Keratinocyte (primary cell): ENCODE measurements at regions not wholly inside any gene's neighbourhood (a gene's known extent, or its start where the extent isn't known, plus 50 kb on each side); places are given as distances from the start of the nearest gene placed in this dataset.
A peak's percentile ranks its signal among the peaks of the same experiment; 100 is the strongest.

ENCODE experiments used
- DNase-seq: peaks from one replicate; pipeline ENCODE4 v3.0.0-alpha.2; 2011; ENCODE audit warnings: low read depth, missing footprints, low spot score
- FAIRE-seq: peaks from 2 replicates; lab custom pipeline; 2011; peaks lifted over from hg19 to GRCh38; lab: Jason Lieb, UNC
- H2AFZ ChIP-seq: 2 replicates; pipeline ENCODE4 v1.6.0; 2012; ENCODE audit warnings: low read length, control low read depth, inconsistent platforms; ENCODE audit not compliant: control insufficient read depth
- H3K27ac ChIP-seq: 2 replicates; pipeline ENCODE4 v1.5.1; 2011; ENCODE audit warnings: low read length; ENCODE audit not compliant: control insufficient read depth, insufficient read depth
- H3K27me3 ChIP-seq: 3 replicates; pipeline ENCODE4 v1.6.0; 2011; ENCODE audit warnings: low read length; ENCODE audit not compliant: control insufficient read depth, insufficient read depth; ENCODE audit errors: extremely low read depth
- H3K36me3 ChIP-seq, 2 experiments: 2 replicates in 1 of 2; 3 replicates in 1 of 2; pipeline ENCODE4 v1.5.1; 2011; ENCODE audit warnings: low read length in 2 of 2, mild to moderate bottlenecking in 1 of 2; ENCODE audit not compliant: control insufficient read depth in 2 of 2, insufficient read depth in 2 of 2; ENCODE audit errors: extremely low read depth in 1 of 2
- H3K4me1 ChIP-seq: 3 replicates; pipeline ENCODE4 v1.5.1; 2011; ENCODE audit warnings: low read length; ENCODE audit not compliant: control insufficient read depth, insufficient read depth; ENCODE audit errors: extremely low read depth
- H3K4me2 ChIP-seq: 3 replicates; pipeline ENCODE4 v1.6.0; 2011; ENCODE audit warnings: low read depth, low read length; ENCODE audit not compliant: control insufficient read depth, insufficient read depth; ENCODE audit errors: extremely low read depth
- H3K4me3 ChIP-seq, 3 experiments: fragments of 200-600 bp in 1 of 3; sonication (generic) in 1 of 3; 2 replicates in 2 of 3; 3 replicates in 1 of 3; pipeline ENCODE4 v1.5.1; 2011 to 2016; ENCODE audit warnings: low read length in 3 of 3, mild to moderate bottlenecking in 3 of 3, control low read depth in 2 of 3, inconsistent platforms in 1 of 3, low read depth in 1 of 3, mixed read lengths in 1 of 3, mixed run types in 1 of 3, moderate library complexity in 1 of 3; ENCODE audit not compliant: control insufficient read depth in 2 of 3, insufficient read depth in 2 of 3; ENCODE audit errors: extremely low read depth in 1 of 3
- H3K79me2 ChIP-seq: 2 replicates; pipeline ENCODE4 v1.6.0; 2012; ENCODE audit warnings: low read length; ENCODE audit not compliant: control insufficient read depth, insufficient read depth
- H3K9ac ChIP-seq: 3 replicates; pipeline ENCODE4 v1.6.0; 2011; ENCODE audit warnings: low read length; ENCODE audit not compliant: control insufficient read depth, insufficient read depth; ENCODE audit errors: extremely low read depth
- H3K9me1 ChIP-seq: 3 replicates; pipeline ENCODE4 v1.6.0; 2011; ENCODE audit warnings: low read length; ENCODE audit not compliant: control insufficient read depth, insufficient read depth; ENCODE audit errors: extremely low read depth
- H3K9me3 ChIP-seq: 2 replicates; pipeline ENCODE4 v1.5.1; 2012; ENCODE audit warnings: low read depth, low read length; ENCODE audit not compliant: control insufficient read depth
- H4K20me1 ChIP-seq: 3 replicates; pipeline ENCODE4 v1.6.0; 2011; ENCODE audit warnings: low read length; ENCODE audit not compliant: control insufficient read depth, insufficient read depth; ENCODE audit errors: extremely low read depth
- CTCF ChIP-seq, 3 experiments: IDR thresholded peaks in 1 of 3; conservative IDR thresholded peaks in 1 of 3; optimal IDR thresholded peaks in 1 of 3; 2 replicates in 2 of 3; 3 replicates in 1 of 3; pipeline versions ENCODE3 to v1.5.1; 2011; ENCODE audit warnings: low read length in 3 of 3, mild to moderate bottlenecking in 3 of 3, moderate library complexity in 2 of 3, control low read depth in 1 of 3, inconsistent platforms in 1 of 3; ENCODE audit not compliant: insufficient read depth in 2 of 3; ENCODE audit errors: extremely low read depth in 1 of 3
- EZH2 ChIP-seq: IDR thresholded peaks from one replicate; pipeline ENCODE4 v1.6.1; 2012; ENCODE audit warnings: inconsistent platforms, mild to moderate bottlenecking, low read length, moderate library complexity
- dilution Hi-C: fragments of 300-500 bp; cut with MboI; formaldehyde crosslinking; loops from one replicate; pipeline ENCODE4 v1.7.0; 2020; ENCODE audit warnings: low sequenced_read_pairs; ENCODE audit not compliant: extremely low pct_ligation_motif_present

GRCh38 chr13:73230716-73231115, 171.9 kb downstream of the KLF5 start:
- dilution Hi-C loops: no loop called here
- Histone ChIP-seq H3K9me3 (no peaks in the 10 kb centered on the region), H3K79me2 (no peaks in the 10 kb centered on the region), H2AFZ (no peak overlapping the region), H4K20me1 (no peaks in the 10 kb centered on the region), H3K4me1 (peaks cover 6% of the 10 kb centered on the region), H3K9me1 (no peaks in the 10 kb centered on the region), H3K27ac (no peak overlapping the region), H3K4me3 (no peak overlapping the region), H3K27me3 (no peaks in the 10 kb centered on the region), H3K4me2 (no peak overlapping the region), H3K36me3 (no peaks in the 10 kb centered on the region), H3K9ac (no peak overlapping the region)
- DNase-seq: no peak
- TF ChIP-seq CTCF (optimal IDR thresholded peaks at IDR 0.05 in 1 of 3, IDR thresholded peaks at IDR 0.05 in 1 of 3, conservative IDR thresholded peaks at IDR 0.05 in 1 of 3; ENCODE audit: extremely low read depth in 1 of 3, insufficient read depth in 2 of 3, low read length in 3 of 3): no peak
- no peak for TF ChIP-seq EZH2
- peak; percentile 56 for FAIRE-seq

- Histone ChIP-seq H3K27me3 (no peaks in the 10 kb centered on the region), H3K4me1 (peaks cover 6% of the 10 kb centered on the region), H3K36me3 (no peaks in the 10 kb centered on the region), H3K27ac (peak overlapping the region; percentile 49), H3K9me1 (no peaks in the 10 kb centered on the region), H2AFZ (peak overlapping the region; percentile 75), H3K9ac (peak overlapping the region; percentile 26), H3K4me2 (peak overlapping the region; percentile 50), H4K20me1 (no peaks in the 10 kb centered on the region), H3K79me2 (no peaks in the 10 kb centered on the region), H3K4me3 (no peak overlapping the region), H3K9me3 (no peaks in the 10 kb centered on the region)
- DNase-seq (no peak), FAIRE-seq (peak; percentile 66)
- dilution Hi-C loops: no loop called here
- no peak for TF ChIP-seq EZH2
- TF ChIP-seq CTCF (optimal IDR thresholded peaks at IDR 0.05 in 1 of 3, IDR thresholded peaks at IDR 0.05 in 1 of 3, conservative IDR thresholded peaks at IDR 0.05 in 1 of 3; ENCODE audit: extremely low read depth in 1 of 3, insufficient read depth in 2 of 3, low read length in 3 of 3): peak in 2 of 3 experiments; percentile 27 to 29
Measured at GRCh38 chr13:73228546-73228945, 169.7 kb downstream of the KLF5 start.
